PFSK-1 (cell line): ENCODE measurements at regions not wholly inside any gene's neighbourhood (a gene's known extent, or its start where the extent isn't known, plus 50 kb on each side); places are given as distances from the start of the nearest gene placed in this dataset.

ENCODE experiments used
- FOXP2 ChIP-seq: optimal IDR thresholded peaks from 2 replicates; pipeline ENCODE3; 2011; ENCODE audit warnings: borderline replicate concordance, control low read depth, inconsistent platforms; ENCODE audit not compliant: insufficient read depth; ENCODE audit errors: extremely low read length, extremely low read depth
- POLR2AphosphoS5 ChIP-seq: IDR thresholded peaks from 2 replicates; pipeline ENCODE4 v1.6.1; 2012; ENCODE audit warnings: low read depth, mild to moderate bottlenecking, control low read depth, low read length, moderate library complexity
- REST ChIP-seq, 2 experiments: IDR thresholded peaks; 2 replicates each; pipeline versions ENCODE4 v1.6.1 to v1.8.0; 2011 to 2012; ENCODE audit warnings: low read depth in 2 of 2, low read length in 2 of 2, control low read depth in 1 of 2, inconsistent platforms in 1 of 2, mild to moderate bottlenecking in 1 of 2, moderate library complexity in 1 of 2; ENCODE audit not compliant: insufficient read depth in 1 of 2

- no peak for TF ChIP-seq POLR2AphosphoS5
- no peak for TF ChIP-seq FOXP2
- no peak for TF ChIP-seq REST (IDR thresholded peaks at IDR 0.05; ENCODE audit: insufficient read depth in 1 of 2, low read depth in 2 of 2, low read length in 2 of 2)
Measured at GRCh38 chr4:130359542-130359941, 1263.6 kb downstream of the C4orf33 start.
